ENCODE measurements at regions not wholly inside any gene's neighbourhood (a gene's known extent, or its start where the extent isn't known, plus 50 kb on each side); places are given as distances from the start of the nearest gene placed in this dataset.

- no peak for DNase-seq (ENCODE audit: low spot score)
Observed at GRCh38 chr14:100658181-100658886, 68.4 kb upstream of the DLK1 start.

- DNase-seq (ENCODE audit: low spot score) = no peak
Observed at GRCh38 chr14:100659345-100660001, 67.2 kb upstream of the DLK1 start.

GRCh38 chr14:100660498-100660881, 66.2 kb upstream of the DLK1 start:
- DNase-seq (ENCODE audit: low spot score) = no peak

GRCh38 chr14:100660882-100661635, 65.6 kb upstream of the DLK1 start:
- no peak for DNase-seq (ENCODE audit: low spot score)

- DNase-seq (ENCODE audit: low spot score) = peak; percentile 29
Observed at GRCh38 chr14:100662879-100663760, 63.6 kb upstream of the DLK1 start.

GRCh38 chr14:100663761-100664052, 63.0 kb upstream of the DLK1 start:
- DNase-seq (ENCODE audit: low spot score) = no peak

DNA sequence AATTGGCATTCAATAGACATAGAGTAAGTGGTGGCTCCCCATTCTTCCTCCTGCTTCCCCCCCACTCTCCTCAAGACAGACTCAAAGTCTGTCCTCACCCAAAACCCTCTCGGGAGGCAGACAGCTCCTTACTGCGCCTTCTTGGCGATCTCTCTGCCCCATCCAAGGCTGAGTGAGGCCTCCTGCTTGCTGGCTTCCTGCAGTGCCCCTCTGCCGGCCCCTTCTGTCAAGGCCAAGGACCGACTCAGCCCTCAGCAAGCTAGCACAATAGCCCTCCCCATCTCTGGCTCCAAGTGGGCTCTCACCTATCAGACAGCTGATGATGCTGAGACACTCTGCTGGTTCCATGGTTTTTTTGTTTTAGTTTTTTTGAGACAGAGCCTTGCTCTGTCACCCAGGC, 62.5 kb upstream of the DLK1 start:
- no peak for DNase-seq (ENCODE audit: low spot score)

DNA sequence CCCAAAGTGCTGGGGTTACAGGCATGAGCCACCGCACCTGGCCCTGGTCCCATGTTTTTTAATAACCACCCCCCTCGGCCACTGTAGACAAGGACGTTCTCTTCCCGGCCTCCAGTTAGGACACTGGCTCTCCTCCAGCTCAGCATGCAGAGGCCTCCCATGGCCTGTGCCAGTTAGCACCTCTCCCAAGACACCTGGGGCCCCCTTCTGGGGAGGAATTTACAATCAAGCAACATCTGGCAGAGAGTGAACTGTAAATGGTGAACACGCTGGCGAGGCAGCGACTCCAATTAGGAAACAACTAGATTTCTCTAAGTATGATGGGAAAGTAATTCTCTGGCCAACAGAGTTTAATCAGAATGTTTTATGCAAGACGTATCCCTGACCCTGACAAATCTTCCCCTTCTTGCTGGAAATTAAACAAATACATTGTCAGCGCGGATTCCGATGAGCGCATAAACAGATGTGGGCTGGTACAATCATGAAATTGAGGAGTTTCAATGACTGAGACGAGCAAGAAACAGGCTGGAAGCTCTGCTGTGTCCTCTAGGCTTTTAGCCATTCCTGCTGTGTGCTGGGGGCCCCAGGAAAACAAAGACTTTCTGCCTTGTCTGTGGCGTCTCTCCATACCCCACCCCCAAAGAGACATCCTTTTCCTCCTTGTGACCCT, 61.7 kb upstream of the DLK1 start:
- DNase-seq (ENCODE audit: low spot score) = no peak

DNA sequence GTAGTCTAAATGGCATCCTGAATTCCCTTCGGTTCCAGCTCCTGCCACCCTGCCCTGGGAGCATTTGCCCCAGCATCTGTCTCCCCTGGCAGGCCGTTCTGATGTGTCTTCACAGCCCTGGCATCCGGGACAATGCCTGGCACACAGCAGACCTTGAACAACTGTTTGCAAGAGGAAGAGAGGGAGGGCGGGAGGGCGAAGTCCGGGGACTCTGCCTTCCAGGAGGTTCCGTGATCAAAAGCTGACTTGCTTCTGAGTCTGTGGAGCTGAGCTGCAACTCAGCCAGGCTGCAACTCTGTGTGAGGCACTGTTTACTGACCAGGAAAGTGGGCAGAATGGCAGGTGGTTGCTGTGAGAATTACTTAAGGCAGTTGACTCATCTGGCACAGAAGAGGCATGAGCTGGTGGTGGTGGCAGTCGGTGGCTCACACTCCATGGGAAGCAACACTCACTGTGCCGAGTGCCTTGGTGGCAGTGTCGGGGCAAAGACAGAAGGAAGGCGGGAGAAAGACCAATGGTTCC, 61.1 kb upstream of the DLK1 start:
- DNase-seq (ENCODE audit: low spot score) = no peak

DNA sequence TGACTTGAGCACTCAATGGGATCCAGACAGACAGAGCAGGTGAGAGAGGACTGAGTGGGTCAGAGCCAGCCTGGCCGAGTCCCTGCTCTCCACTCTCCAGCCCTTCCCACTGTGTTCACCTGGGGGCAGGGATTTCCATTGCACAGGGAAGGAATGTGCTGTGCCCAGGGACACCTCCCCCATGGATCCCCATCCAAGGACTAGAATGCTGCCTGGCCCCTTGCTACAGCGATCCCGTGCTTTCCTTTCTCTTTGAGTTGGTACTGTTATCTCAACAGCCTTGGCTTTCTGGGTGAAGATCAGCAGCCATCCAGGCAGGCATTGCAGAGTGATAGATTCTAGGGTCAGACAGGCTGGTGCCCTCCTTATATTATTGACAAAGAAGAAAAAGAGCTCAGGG, 60.3 kb upstream of the DLK1 start:
- no peak for DNase-seq (ENCODE audit: low spot score)

GRCh38 chr14:100666851-100667250, 59.8 kb upstream of the DLK1 start:
- DNase-seq (ENCODE audit: low spot score) = no peak

GRCh38 chr14:100667656-100668055, 59.0 kb upstream of the DLK1 start:
- no peak for DNase-seq (ENCODE audit: low spot score)

DNA sequence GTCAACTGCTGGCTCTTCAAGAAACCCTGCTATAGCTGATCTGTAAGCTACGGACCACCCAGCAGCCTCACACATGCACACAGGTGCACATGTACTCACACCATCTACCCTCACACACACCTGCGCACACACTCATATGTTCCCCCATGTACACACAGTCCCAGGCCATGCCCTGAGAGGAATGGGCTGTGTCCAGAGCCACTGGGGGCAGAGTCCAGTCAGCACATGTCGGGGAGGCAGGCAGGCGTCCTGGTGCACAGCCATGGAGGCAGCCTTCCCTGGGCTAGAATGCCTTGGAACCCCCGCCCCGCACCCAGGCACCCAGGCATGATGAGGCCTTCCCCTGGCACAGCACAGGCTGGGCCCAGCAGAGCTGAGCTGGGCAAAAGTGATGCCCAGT, 58.3 kb upstream of the DLK1 start:
- no peak for DNase-seq (ENCODE audit: low spot score)

GRCh38 chr14:100669011-100669412, 57.7 kb upstream of the DLK1 start:
- no peak for DNase-seq (ENCODE audit: low spot score)

DNA sequence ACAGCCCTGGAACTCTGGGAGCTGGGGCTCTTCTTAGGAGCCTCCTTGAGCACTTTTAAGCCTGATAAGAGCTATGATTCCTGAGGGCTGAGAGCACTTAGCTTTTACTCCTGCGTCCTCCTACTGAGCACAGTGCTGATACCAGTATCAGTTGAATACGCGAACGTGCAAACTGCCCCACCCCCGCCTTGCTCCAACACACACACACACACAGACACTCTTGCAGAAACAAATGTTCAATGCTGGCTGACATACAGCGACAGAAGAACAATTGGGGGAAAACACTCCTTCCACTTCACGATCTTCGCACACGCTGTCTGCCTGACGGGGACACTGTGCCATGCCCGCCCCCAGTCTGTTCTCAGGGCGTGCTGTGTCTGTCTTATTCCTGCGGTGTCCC, 57.2 kb upstream of the DLK1 start:
- no peak for DNase-seq (ENCODE audit: low spot score)

GRCh38 chr14:100670017-100670752, 56.5 kb upstream of the DLK1 start:
- DNase-seq (ENCODE audit: low spot score) = no peak

- DNase-seq (ENCODE audit: low spot score) = no peak
Observed at GRCh38 chr14:100670753-100671049, 56.0 kb upstream of the DLK1 start.

GRCh38 chr14:100671386-100671901, 55.2 kb upstream of the DLK1 start:
- DNase-seq (ENCODE audit: low spot score) = no peak

DNA sequence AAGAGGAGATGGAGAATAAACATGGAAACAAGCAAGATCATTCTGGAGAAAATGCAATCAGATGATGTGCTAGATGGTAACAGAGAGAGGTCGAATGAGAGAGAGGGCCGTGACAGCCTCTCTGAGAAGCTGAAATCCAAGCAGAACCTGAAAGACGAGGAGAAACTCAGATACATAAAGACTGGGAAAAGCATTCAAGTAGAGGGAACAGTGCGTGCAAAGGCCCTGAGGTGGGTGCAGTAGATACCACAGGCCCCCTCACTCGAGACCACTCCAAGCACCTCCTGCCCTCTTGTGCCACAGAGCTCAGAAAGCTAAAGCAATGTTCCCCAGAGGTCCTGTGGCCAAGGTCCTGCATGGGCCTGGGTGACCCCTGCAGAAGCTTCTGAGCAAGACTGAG, 54.8 kb upstream of the DLK1 start:
- DNase-seq (ENCODE audit: low spot score) = no peak

GRCh38 chr14:100673085-100673806, 53.4 kb upstream of the DLK1 start:
- DNase-seq (ENCODE audit: low spot score) = no peak

Data from CD4-positive, alpha-beta T cell treated with Interleukin-6 at 100 ng/mL for 8 hours (primary cell).